ENCODE measurements at regions not wholly inside any gene's neighbourhood (a gene's known extent, or its start where the extent isn't known, plus 50 kb on each side); places are given as distances from the start of the nearest gene placed in this dataset.

DNA sequence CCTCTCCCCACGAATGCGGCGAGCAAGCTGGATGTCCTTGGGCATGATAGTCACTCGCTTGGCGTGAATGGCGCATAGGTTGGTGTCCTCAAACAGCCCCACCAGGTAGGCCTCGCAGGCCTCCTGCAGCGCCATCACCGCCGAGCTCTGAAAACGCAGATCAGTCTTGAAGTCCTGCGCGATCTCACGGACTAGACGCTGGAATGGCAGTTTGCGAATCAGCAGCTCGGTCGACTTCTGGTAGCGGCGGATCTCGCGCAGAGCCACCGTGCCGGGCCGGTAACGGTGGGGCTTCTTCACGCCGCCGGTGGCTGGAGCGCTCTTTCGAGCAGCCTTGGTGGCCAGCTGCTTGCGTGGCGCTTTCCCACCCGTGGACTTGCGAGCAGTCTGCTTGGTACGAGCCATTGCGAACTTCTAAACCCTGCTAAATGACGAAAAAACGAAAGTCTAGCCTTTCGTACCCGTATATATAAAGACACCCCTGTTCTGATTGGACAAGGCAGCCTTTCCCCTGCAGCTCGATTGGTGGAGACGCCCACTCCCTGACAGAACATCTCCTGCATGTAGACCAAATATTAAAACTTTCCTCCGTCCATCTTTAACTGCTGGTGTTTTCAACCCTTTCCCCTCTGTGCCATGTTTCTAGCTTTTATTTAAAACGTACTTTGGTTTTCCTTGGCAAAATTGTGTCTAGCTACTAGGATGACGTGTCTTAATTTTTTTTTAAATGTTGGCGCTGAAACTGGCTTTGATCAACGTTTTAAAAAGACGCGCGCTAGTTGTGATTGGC, 109.8 kb downstream of the HFE start:
- DNase-seq, result peak; percentile 89
- Mint-ChIP-seq H3K27ac (peak overlapping the region; percentile 98), H3K27me3 (peaks cover 11% of the 10 kb centered on the region), H3K4me1 (peaks cover 39% of the 10 kb centered on the region), H3K36me3 (peaks cover 39% of the 10 kb centered on the region), H3K9me3 (no peaks in the 10 kb centered on the region), H3K4me3 (peak overlapping the region; percentile 93)
- CTCF ChIA-PET, result interaction anchor here (0.7 to 2.7 kb wide), 2 partner anchors 8 to 27 kb away, joined by 3 to 8 read pairs; a partner anchor contains a TSS

DNA sequence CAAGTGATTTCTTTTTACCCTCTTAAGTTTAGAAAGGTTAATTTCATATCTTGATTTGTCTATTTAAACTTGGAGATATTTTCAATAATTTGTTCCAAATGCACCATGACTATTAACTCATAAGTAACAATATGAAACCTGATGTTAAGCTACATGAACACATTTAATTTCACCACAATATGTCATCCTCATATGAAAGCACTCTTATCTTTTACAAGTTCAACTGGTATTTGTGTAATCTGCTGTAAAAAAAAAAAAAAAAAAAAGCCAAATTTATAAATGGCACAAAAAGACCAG, 110.4 kb downstream of the HFE start:
- H3K4me1 Mint-ChIP-seq, result peaks cover 41% of the 10 kb centered on the region

DNA sequence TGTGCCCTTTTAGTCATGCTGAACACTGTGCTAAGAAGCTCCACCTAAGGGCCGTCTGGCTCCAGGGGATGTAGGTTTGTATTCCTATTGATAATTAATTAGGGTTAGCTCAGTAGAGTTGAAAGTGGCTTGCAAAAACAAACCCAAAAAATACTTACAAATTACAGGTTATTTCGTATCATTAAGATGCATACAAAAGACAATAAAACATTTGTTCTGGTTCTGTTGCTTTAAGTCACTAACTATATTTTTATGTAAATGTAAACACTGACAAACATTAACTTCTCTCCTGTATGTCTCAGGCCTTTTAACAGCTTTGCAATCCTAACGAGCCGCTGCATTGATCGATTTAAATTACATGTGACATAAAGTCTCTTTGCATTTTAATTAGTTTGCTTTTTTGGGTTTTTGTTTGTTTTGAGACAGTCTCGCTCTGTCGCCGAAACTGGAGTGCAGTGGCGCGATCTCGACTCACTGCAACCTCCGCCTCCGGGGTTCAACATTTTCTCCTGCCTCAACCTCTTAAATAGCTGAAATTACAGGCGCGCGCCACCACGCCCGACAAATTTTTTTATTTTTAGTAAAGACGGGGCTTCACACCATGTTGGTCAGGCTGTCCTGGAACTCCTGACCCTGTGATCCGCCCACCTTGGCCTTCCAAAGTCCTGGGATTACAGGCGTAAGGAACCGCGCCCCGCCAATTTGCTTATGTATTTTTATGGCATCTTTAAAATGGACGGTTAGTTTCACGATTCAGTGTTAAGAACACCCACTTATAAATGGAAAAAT, 110.9 kb downstream of the HFE start:
- peaks cover 11% of the 10 kb centered on the region for H3K27me3 Mint-ChIP-seq
- CTCF ChIA-PET, result interaction anchor here (0.7 to 2.7 kb wide), 4 partner anchors 10 to 35 kb away, joined by 3 to 8 read pairs (median 4); a partner anchor contains a TSS
- H3K4me1 Mint-ChIP-seq, result peaks cover 43% of the 10 kb centered on the region
- DNase-seq, result peak; percentile 73
- peaks cover 37% of the 10 kb centered on the region for H3K36me3 Mint-ChIP-seq
- H3K27ac Mint-ChIP-seq, result peak overlapping the region; percentile 98
- peak overlapping the region; percentile 93 for H3K4me3 Mint-ChIP-seq
- no peaks in the 10 kb centered on the region for H3K9me3 Mint-ChIP-seq

More for the DNA sequence above, 110.4 kb downstream of the HFE start:
- peak overlapping the region; percentile 93 for H3K4me3 Mint-ChIP-seq
- H3K9me3 Mint-ChIP-seq, result no peaks in the 10 kb centered on the region
- DNase-seq, result no peak
- H3K27ac Mint-ChIP-seq, result peak overlapping the region; percentile 98
- peaks cover 11% of the 10 kb centered on the region for H3K27me3 Mint-ChIP-seq
- CTCF ChIA-PET, result interaction anchor here (0.7 to 2.7 kb wide), 3 partner anchors 9 to 27 kb away, joined by 3 to 8 read pairs (median 4); a partner anchor contains a TSS
- peaks cover 39% of the 10 kb centered on the region for H3K36me3 Mint-ChIP-seq

DNA sequence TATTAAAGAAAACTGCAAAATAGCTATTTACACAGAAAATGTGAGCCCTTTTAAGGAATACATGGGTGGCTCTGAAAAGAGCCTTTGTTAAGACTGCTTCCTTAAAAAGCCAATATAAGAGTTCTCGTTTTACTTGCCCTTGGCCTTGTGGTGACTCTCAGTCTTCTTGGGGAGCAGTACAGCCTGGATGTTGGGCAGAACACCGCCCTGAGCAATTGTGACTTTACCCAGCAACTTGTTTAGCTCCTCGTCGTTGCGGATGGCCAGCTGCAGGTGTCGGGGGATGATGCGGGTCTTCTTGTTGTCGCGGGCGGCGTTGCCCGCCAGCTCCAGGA, 111.5 kb downstream of the HFE start:
- H3K4me1 Mint-ChIP-seq, result peaks cover 42% of the 10 kb centered on the region
- H3K27me3 Mint-ChIP-seq, result peaks cover 11% of the 10 kb centered on the region
- H3K4me3 Mint-ChIP-seq, result peak overlapping the region; percentile 93
- H3K27ac Mint-ChIP-seq, result peak overlapping the region; percentile 98
- DNase-seq, result no peak
- no peaks in the 10 kb centered on the region for H3K9me3 Mint-ChIP-seq
- peaks cover 34% of the 10 kb centered on the region for H3K36me3 Mint-ChIP-seq
- CTCF ChIA-PET, result interaction anchor here (1.0 to 2.7 kb wide), 4 partner anchors 10 to 35 kb away, joined by 3 to 8 read pairs (median 6); a partner anchor contains a TSS

DNA sequence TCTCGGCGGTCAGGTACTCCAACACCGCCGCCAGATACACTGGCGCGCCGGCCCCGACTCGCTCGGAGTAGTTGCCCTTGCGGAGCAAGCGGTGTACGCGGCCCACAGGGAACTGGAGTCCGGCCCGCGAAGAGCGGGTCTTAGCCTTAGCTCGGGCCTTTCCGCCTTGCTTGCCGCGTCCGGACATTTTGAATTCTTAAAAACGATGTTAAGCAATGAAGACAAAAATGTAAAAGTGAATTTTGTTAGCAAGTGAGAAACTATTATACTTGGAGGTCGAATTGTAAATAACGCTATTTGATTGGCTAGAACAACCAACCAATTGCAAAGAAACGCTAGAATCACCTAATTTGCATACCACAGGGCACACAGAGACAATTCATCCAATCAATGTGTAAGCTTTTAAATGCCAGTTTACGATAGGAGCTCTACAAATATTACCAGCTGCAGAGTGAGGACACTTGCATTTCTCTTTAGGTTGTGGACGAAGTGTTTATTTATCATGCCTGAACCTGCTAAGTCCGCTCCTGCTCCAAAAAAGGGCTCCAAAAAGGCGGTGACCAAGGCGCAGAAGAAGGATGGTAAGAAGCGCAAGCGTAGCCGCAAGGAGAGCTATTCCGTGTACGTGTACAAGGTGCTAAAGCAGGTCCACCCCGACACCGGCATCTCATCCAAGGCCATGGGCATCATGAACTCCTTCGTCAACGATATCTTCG, 112.0 kb downstream of the HFE start:
- CTCF ChIA-PET, result interaction anchor here (1.0 to 2.7 kb wide), 4 partner anchors 11 to 34 kb away, joined by 3 to 8 read pairs (median 6); a partner anchor contains a TSS
- H3K4me1 Mint-ChIP-seq, result peaks cover 44% of the 10 kb centered on the region
- peaks cover 34% of the 10 kb centered on the region for H3K36me3 Mint-ChIP-seq
- DNase-seq, result peak; percentile 84
- H3K4me3 Mint-ChIP-seq, result peak overlapping the region; percentile 93
- H3K9me3 Mint-ChIP-seq, result no peaks in the 10 kb centered on the region
- peaks cover 11% of the 10 kb centered on the region for H3K27me3 Mint-ChIP-seq
- H3K27ac Mint-ChIP-seq, result peak overlapping the region; percentile 98

DNA sequence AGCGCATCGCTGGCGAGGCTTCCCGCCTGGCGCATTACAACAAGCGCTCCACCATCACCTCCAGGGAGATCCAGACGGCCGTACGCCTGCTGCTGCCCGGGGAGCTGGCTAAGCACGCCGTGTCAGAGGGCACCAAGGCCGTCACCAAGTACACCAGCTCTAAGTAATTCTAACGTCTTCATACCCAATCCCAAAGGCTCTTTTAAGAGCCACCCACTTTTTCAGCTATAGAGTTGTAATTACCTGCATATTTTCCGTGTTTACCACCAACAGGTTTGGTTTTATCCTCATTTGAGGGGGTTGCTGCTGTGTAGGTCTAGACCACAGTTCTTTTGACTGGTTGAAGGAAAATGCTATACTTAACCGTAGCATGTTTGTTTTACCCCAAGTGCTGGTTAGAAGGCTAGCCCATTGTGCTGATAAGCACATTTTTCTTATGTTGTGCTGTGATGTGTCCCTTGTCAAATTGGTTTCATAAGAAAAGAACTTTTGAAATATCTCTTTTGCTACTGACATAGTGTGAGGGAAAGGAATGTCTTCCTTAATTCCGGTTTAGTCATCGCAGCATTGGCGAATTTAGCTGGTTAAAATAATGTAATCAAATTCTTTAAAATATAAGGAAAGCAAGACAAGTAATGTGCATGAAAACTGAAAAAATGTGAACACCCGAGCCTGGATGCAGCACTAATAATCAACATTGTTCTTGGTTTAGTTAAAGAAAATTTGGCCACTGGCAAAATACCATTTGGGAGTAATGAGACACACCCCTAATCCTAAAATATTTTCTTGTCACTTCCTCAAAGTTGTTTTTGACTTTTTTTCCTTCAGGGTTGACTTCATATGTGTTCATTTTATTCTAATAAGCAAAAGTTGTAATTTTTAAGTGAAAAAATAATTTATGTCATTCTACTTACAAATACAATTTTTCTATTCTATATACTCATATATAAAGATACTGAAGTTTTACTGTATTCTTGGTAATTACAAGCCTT, 112.8 kb downstream of the HFE start:
- H3K27me3 Mint-ChIP-seq, result peaks cover 17% of the 10 kb centered on the region
- H3K4me1 Mint-ChIP-seq, result peaks cover 41% of the 10 kb centered on the region
- no peaks in the 10 kb centered on the region for H3K9me3 Mint-ChIP-seq
- peak overlapping the region; percentile 93 for H3K4me3 Mint-ChIP-seq
- CTCF ChIA-PET, result interaction anchor here (1.3 to 2.7 kb wide), 2 partner anchors 11 to 16 kb away, joined by 8 read pairs; a partner anchor contains a TSS
- peaks cover 37% of the 10 kb centered on the region for H3K36me3 Mint-ChIP-seq
- peak overlapping the region; percentile 98 for H3K27ac Mint-ChIP-seq
- DNase-seq, result no peak

DNA sequence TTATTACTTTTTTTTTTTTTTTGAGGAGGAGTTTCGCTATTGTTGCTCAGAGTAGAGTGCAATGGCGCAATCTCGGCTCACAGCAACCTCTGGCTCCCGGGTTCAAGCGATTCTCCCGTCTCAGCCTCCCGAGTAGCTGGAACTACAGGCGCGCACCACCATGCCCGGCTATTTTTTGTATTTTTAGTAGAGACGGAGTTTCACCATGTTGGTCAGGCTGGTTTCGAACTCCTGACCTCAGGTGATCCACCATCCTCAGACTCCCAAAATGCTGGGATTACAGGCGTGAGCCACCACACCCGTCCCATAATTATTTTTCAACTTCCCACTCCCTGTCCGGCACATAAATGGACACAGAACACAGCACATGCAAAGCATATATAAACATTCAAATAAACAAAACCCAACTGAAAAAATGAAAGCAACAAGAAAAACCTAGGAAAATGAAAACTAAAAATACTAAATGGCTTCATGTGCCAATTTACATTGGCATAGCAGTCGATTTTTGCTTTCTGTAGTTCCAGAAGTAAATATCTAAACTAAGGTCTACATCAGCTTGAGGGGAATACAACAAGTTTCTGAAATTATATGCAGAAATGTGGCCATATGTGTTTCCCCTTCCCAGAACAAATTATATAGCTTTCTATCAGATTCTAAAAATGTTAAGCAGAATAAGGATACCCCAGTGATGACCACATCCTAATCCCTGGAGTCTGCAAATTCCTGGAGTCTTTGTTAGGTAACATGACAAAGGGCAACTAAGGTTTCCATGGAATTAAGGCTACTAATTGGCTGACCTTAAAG, 113.9 kb downstream of the HFE start:
- H3K27me3 Mint-ChIP-seq, result peaks cover 17% of the 10 kb centered on the region
- peaks cover 35% of the 10 kb centered on the region for H3K4me1 Mint-ChIP-seq
- no peak for DNase-seq

DNA sequence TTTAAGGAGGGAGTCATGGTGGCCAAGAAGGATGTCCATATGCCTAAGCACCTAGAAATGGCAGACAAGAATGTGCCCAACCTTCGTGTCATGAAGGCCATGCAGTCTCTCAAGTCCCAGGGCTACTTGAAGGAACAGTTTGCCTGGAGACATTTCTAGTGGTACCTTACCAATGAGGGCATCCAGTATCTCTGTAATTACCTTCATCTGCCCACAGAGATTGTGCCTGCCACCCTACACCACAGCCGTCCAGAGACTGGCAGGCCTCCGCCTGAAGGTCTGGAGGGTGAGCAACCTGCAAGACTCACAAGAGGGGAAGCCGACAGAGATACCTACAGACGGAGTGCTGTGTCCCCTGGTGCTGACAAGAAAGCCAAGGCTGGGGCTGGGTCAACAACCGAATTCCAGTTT, 115.0 kb downstream of the HFE start:
- H3K36me3 Mint-ChIP-seq, result peaks cover 19% of the 10 kb centered on the region

More for the DNA sequence above, 113.9 kb downstream of the HFE start:
- Mint-ChIP-seq H3K36me3 (peaks cover 28% of the 10 kb centered on the region), H3K4me3 (peak overlapping the region; percentile 72), H3K9me3 (no peaks in the 10 kb centered on the region), H3K27ac (peak overlapping the region; percentile 92)
- CTCF ChIA-PET, result no interaction called here

DNA sequence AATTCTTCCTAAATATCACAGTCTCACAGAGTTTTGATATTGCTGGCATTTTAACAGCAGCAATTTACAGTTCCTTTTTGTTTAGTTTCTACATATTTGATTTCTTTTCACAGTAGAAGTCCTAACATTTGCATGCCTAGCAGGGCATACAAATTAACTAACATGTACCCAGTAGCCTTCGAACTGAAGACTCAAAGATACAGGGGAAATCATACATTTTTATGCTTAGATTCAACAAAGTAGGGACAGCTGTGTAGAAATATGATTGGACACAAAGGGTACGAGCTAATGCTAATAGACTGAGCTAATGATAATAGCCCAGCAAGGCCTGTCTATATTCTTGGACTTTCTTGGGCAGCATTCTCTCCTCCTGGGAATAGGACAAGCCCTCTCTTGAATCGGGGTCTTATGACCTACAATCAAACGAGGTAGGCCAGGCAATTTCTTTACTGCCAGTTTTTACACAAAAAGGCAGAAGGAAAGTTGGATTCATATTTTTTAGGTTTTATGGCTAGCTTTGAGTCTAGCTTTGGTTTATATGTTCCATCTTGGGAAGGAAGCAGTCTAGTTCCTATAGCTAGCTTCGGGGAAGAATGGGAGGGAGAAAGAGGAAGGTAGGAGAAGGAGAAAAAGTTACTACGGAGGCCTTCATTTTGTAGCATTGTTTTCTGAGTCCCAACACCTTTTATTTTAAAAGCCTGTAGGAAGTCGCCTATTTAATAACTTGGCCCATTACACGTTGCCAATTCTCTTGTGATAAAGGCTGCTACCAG, 115.8 kb downstream of the HFE start:
- Mint-ChIP-seq H3K27ac (no peak overlapping the region), H3K4me1 (peaks cover 35% of the 10 kb centered on the region), H3K27me3 (peaks cover 14% of the 10 kb centered on the region), H3K9me3 (no peaks in the 10 kb centered on the region), H3K36me3 (peaks cover 17% of the 10 kb centered on the region), H3K4me3 (no peak overlapping the region)
- CTCF ChIA-PET, result no interaction called here
- DNase-seq, result no peak

More for the DNA sequence above, 115.0 kb downstream of the HFE start:
- no peak for DNase-seq
- Mint-ChIP-seq H3K27me3 (peaks cover 14% of the 10 kb centered on the region), H3K4me3 (no peak overlapping the region), H3K9me3 (no peaks in the 10 kb centered on the region), H3K27ac (no peak overlapping the region), H3K4me1 (peaks cover 35% of the 10 kb centered on the region)
- CTCF ChIA-PET, result no interaction called here

DNA sequence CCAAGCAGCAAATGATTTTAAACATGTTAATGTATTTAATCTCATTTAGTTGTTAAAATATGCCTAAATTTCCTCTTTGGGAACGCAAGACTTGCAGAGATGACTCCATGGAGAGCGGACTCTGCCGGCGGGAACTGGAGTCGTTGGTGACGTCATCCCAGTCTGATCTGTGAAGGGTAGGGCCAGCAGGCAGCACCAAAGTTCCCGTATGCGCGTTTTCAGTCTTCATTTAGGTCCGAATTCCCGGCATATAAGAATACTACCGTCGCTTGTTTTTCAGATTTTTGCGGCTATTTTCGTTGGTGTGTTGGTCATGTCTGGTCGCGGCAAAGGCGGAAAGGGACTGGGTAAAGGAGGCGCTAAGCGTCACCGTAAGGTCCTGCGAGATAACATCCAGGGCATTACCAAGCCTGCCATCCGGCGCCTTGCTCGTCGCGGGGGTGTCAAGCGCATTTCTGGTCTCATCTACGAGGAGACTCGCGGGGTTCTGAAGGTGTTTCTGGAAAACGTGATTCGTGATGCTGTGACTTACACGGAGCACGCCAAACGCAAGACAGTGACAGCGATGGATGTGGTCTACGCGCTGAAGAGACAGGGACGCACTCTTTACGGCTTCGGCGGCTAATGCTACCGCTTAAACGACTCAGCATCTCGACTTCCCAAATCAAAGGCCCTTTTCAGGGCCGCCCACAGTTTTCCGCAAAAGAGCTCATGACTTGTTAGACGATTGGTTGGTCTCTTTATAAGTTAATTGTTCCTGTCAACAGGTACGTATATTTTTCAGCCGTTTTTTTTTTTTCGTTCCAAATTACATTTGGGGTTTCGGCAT, 117.3 kb downstream of the HFE start:
- no peaks in the 10 kb centered on the region for H3K9me3 Mint-ChIP-seq
- peaks cover 39% of the 10 kb centered on the region for H3K4me1 Mint-ChIP-seq
- peaks cover 6% of the 10 kb centered on the region for H3K27me3 Mint-ChIP-seq
- DNase-seq, result peak; percentile 94
- CTCF ChIA-PET, result no interaction called here
- H3K4me3 Mint-ChIP-seq, result no peak overlapping the region
- H3K27ac Mint-ChIP-seq, result no peak overlapping the region
- peaks cover 10% of the 10 kb centered on the region for H3K36me3 Mint-ChIP-seq

DNA sequence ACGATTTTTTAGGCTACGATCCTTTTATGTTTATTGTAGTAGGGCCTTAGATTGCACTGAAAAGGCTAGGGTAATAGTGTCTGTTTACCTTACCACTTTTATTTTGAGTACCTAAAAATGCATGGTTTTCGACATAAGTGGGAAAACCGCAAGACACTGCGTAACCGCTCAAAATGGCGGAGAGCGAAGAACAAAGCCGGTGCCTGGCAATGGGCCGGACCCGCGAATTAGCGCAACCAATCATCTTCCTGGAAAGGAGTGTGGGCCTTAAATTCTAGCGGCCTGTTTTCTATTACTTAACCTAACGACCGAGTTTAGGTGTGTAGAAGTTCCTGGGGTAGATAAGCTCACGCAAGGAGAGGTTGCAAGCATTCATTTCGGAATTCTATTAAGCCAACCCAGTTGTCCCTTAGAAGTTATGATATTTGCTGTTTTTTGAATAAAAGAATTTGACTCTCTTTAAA, 118.0 kb downstream of the HFE start:
- CTCF ChIA-PET, result interaction anchor here (0.7 kb wide), 1 partner anchor 159 kb away, joined by 3 read pairs; no protein-coding TSS in a partner anchor

More for the DNA sequence above, 118.0 kb downstream of the HFE start:
- Mint-ChIP-seq H3K36me3 (peaks cover 10% of the 10 kb centered on the region), H3K9me3 (no peaks in the 10 kb centered on the region), H3K27ac (no peak overlapping the region), H3K4me1 (peaks cover 38% of the 10 kb centered on the region), H3K27me3 (peaks cover 6% of the 10 kb centered on the region), H3K4me3 (no peak overlapping the region)
- DNase-seq, result peak; percentile 92

Data from activated naive CD4-positive, alpha-beta T cell treated with anti-CD3 and anti-CD28 coated beads, Interleukin-2, amount 10 ng/mL, durations not matched to agents 7 days and 5 days (primary cell).